Vagina (tissue), 2 donors: ENCODE measurements at regions not wholly inside any gene's neighbourhood (a gene's known extent, or its start where the extent isn't known, plus 50 kb on each side); places are given as distances from the start of the nearest gene placed in this dataset.

Experiments used
- CTCF ChIP-seq, 3 experiments: fragments of 450-650 bp in 2 of 3; fragments of 200-600 bp in 1 of 3; sonication (generic) in 1 of 3; IDR thresholded peaks; one replicate each; pipeline ENCODE4 v1.5.1; 2017 to 2019; ENCODE audit warnings: antibody characterized with exemption in 3 of 3, mild to moderate bottlenecking in 2 of 3, moderate library complexity in 2 of 3
- POLR2A ChIP-seq, 2 donors: fragments of 450-650 bp; IDR thresholded peaks; one replicate each; pipeline ENCODE4 v1.6.1; 2017; ENCODE audit warnings: antibody characterized with exemption in 2 of 2, mild to moderate bottlenecking in 2 of 2, moderate library complexity in 2 of 2
- POLR2AphosphoS5 ChIP-seq, 2 donors: sonication (generic); formaldehyde crosslinking; IDR thresholded peaks; one replicate each; pipeline ENCODE4 v1.9.0; 2017; ENCODE audit warnings: antibody characterized with exemption in 2 of 2, mild to moderate bottlenecking in 2 of 2, low read depth in 1 of 2; ENCODE audit not compliant: insufficient read depth in 1 of 2

- TF ChIP-seq CTCF (IDR thresholded peaks at IDR 0.05) (no peak), POLR2A (IDR thresholded peaks at IDR 0.05) (no peak), POLR2AphosphoS5 (IDR thresholded peaks at IDR 0.05; ENCODE audit: insufficient read depth in 1 of 2, low read depth in 1 of 2) (no peak)
Measured at GRCh38 chr6:169075915-169076654, 177.6 kb downstream of the THBS2 start.
